ENCODE measurements at regions not wholly inside any gene's neighbourhood (a gene's known extent, or its start where the extent isn't known, plus 50 kb on each side); places are given as distances from the start of the nearest gene placed in this dataset.

GRCh38 chr10:29107866-29108498 lies 180.9 kb upstream of the LYZL1 start:
- TF ChIP-seq EZH2 (IDR thresholded peaks at IDR 0.05; ENCODE audit: borderline replicate concordance, low read depth, low read length, poor library complexity, severe bottlenecking) (no peak), CTCF (conservative IDR thresholded peaks at IDR 0.05; ENCODE audit: low read depth, low read length) (no peak)
- POLR2A ChIA-PET (ENCODE audit: low non-redundant PET), result no interaction called here
- intact Hi-C loops (cut with micrococcal nuclease; ENCODE audit: unreplicated experiment), result no loop called here
- Histone ChIP-seq H3K4me1 (ENCODE audit: insufficient read depth, low read length, poor library complexity, severe bottlenecking) (no peaks in the 10 kb centered on the region), H3K27ac (ENCODE audit: low read depth, low read length, poor library complexity, severe bottlenecking) (no peak overlapping the region), H3K4me3 (ENCODE audit: low read depth, low read length, poor library complexity, severe bottlenecking) (no peak overlapping the region), H3K9me3 (ENCODE audit: low read depth, low read length, poor library complexity, severe bottlenecking) (no peaks in the 10 kb centered on the region), H3K27me3 (replicated peaks; ENCODE audit: insufficient read depth, low read depth, low read length, poor library complexity) (no peaks in the 10 kb centered on the region), H3K36me3 (ENCODE audit: insufficient read depth, low read length, poor library complexity, severe bottlenecking) (no peaks in the 10 kb centered on the region)
- CTCF ChIA-PET, result no interaction called here
- DNase-seq (ENCODE audit: low spot score), result no peak
- no TSS peak for BruUV-seq (replicated peaks)

- TF ChIP-seq CTCF (conservative IDR thresholded peaks at IDR 0.05; ENCODE audit: low read depth, low read length) (no peak), EZH2 (IDR thresholded peaks at IDR 0.05; ENCODE audit: borderline replicate concordance, low read depth, low read length, poor library complexity, severe bottlenecking) (no peak)
- no peak overlapping the region for H3K27ac ChIP-seq (ENCODE audit: low read depth, low read length, poor library complexity, severe bottlenecking)
- no peaks in the 10 kb centered on the region for H3K27me3 ChIP-seq (replicated peaks; ENCODE audit: insufficient read depth, low read depth, low read length, poor library complexity)
- intact Hi-C loops (cut with micrococcal nuclease; ENCODE audit: unreplicated experiment), result no loop called here
- H3K4me3 ChIP-seq (ENCODE audit: low read depth, low read length, poor library complexity, severe bottlenecking), result no peak overlapping the region
- no TSS peak for BruUV-seq (replicated peaks)
- CTCF ChIA-PET, result no interaction called here
- H3K4me1 ChIP-seq (ENCODE audit: insufficient read depth, low read length, poor library complexity, severe bottlenecking), result no peaks in the 10 kb centered on the region
- no peak for DNase-seq (ENCODE audit: low spot score)
- H3K36me3 ChIP-seq (ENCODE audit: insufficient read depth, low read length, poor library complexity, severe bottlenecking), result no peaks in the 10 kb centered on the region
- POLR2A ChIA-PET (ENCODE audit: low non-redundant PET), result no interaction called here
- H3K9me3 ChIP-seq (ENCODE audit: low read depth, low read length, poor library complexity, severe bottlenecking), result no peaks in the 10 kb centered on the region
These were observed 178.9 kb upstream of the LYZL1 start for GRCh38 chr10:29109707-29110571.

GRCh38 chr10:29112827-29113615 lies 175.8 kb upstream of the LYZL1 start:
- Histone ChIP-seq H3K27me3 (replicated peaks; ENCODE audit: insufficient read depth, low read depth, low read length, poor library complexity) (no peaks in the 10 kb centered on the region), H3K4me1 (ENCODE audit: insufficient read depth, low read length, poor library complexity, severe bottlenecking) (no peaks in the 10 kb centered on the region), H3K4me3 (ENCODE audit: low read depth, low read length, poor library complexity, severe bottlenecking) (no peak overlapping the region), H3K27ac (ENCODE audit: low read depth, low read length, poor library complexity, severe bottlenecking) (no peak overlapping the region), H3K9me3 (ENCODE audit: low read depth, low read length, poor library complexity, severe bottlenecking) (peaks cover 5% of the 10 kb centered on the region), H3K36me3 (ENCODE audit: insufficient read depth, low read length, poor library complexity, severe bottlenecking) (no peaks in the 10 kb centered on the region)
- ChIA-PET CTCF (no interaction called here), POLR2A (ENCODE audit: low non-redundant PET) (no interaction called here)
- no TSS peak for BruUV-seq (replicated peaks)
- DNase-seq (ENCODE audit: low spot score), result no peak
- TF ChIP-seq CTCF (conservative IDR thresholded peaks at IDR 0.05; ENCODE audit: low read depth, low read length), result no peak
- intact Hi-C loops (cut with micrococcal nuclease; ENCODE audit: unreplicated experiment), result no loop called here

Data from A673 (cell line).